ENCODE measurements at regions not wholly inside any gene's neighbourhood (a gene's known extent, or its start where the extent isn't known, plus 50 kb on each side); places are given as distances from the start of the nearest gene placed in this dataset.

- TF ChIP-seq CTCF (IDR thresholded peaks at IDR 0.05; ENCODE audit: extremely low read depth in 1 of 2, insufficient read depth in 1 of 2, low read depth in 1 of 2, low read length in 2 of 2): no peak
- no peak for TF ChIP-seq POLR2A (IDR thresholded peaks at IDR 0.05; ENCODE audit: low read depth, low read length)
- TF ChIP-seq EZH2 (IDR thresholded peaks at IDR 0.05; ENCODE audit: borderline replicate concordance, low read depth, low read length, severe bottlenecking): no peak
Observed at GRCh38 chr10:23914641-23915040, 294.3 kb upstream of the KIAA1217 start.
